CD4-positive, alpha-beta T cell (primary cell): ENCODE measurements at regions not wholly inside any gene's neighbourhood (a gene's known extent, or its start where the extent isn't known, plus 50 kb on each side); places are given as distances from the start of the nearest gene placed in this dataset.
"Not testable (repeated sequence)": the region's sequence is repeated elsewhere in the genome, so short reads cannot be mapped to it uniquely, and the experiment has no call there.

Source experiments
- ATAC-seq: fragments of 200-7000 bp; cut with Tn5 transposase; one replicate; pipeline ENCODE4 v1.10.0; 2022; ENCODE audit warnings: mild to moderate bottlenecking; ENCODE audit not compliant: poor library complexity
- CTCF ChIA-PET: fragments of 350-600 bp; sonication (Branson Sonifier 250); formaldehyde crosslinking; loops from one replicate; lab custom pipeline; 2021; ENCODE audit warnings: antibody characterized with exemption, inconsistent platforms; lab: Charles Lee
- POLR2A ChIA-PET: fragments of 350-600 bp; sonication (Branson Sonifier 250); formaldehyde crosslinking; loops from one replicate; lab custom pipeline; 2021; ENCODE audit warnings: antibody characterized with exemption, inconsistent platforms; lab: Charles Lee
- DNase-seq, 14 experiments: peaks; one replicate each; pipeline ENCODE4 v3.0.0-alpha.2; 2013 to 2020; ENCODE audit warnings: mixed read lengths in 2 of 14
- H3K27ac ChIP-seq, 2 donors: one replicate each; pipeline versions ENCODE4 v1.5.1 to v1.7.0; 2013; ENCODE audit warnings: low read length in 2 of 2, low read depth in 1 of 2, mild to moderate bottlenecking in 1 of 2
- H3K27me3 ChIP-seq, 2 experiments: 1 replicate in 1 of 2; 2 replicates in 1 of 2; pipeline versions ENCODE4 v1.6.1 to v1.7.0; 2013; ENCODE audit warnings: low read length in 2 of 2, control low read depth in 1 of 2, mild to moderate bottlenecking in 1 of 2, moderate library complexity in 1 of 2; ENCODE audit not compliant: insufficient read depth in 2 of 2, control insufficient read depth in 1 of 2
- H3K36me3 ChIP-seq: one replicate; pipeline ENCODE4 v1.6.1; 2013; ENCODE audit warnings: low read length, control low read depth; ENCODE audit not compliant: insufficient read depth
- H3K4me1 ChIP-seq: one replicate; pipeline ENCODE4 v1.6.1; 2013; ENCODE audit warnings: low read length, control low read depth; ENCODE audit not compliant: insufficient read depth
- H3K4me3 ChIP-seq: one replicate; pipeline ENCODE4 v1.5.1; 2013; ENCODE audit warnings: mild to moderate bottlenecking, low read length, moderate library complexity
- H3K9me3 ChIP-seq, 2 experiments: 1 replicate in 1 of 2; 2 replicates in 1 of 2; pipeline versions ENCODE4 v1.6.1 to v1.7.0; 2013; ENCODE audit warnings: low read length in 2 of 2, mild to moderate bottlenecking in 2 of 2, control low read depth in 1 of 2, moderate library complexity in 1 of 2; ENCODE audit not compliant: control insufficient read depth in 1 of 2, insufficient read depth in 1 of 2
- H3K27ac Mint-ChIP-seq: one replicate; pipeline ENCODE4 v1.8.0; 2020; ENCODE audit warnings: mixed read lengths
- H3K27me3 Mint-ChIP-seq: one replicate; pipeline ENCODE4 v1.8.0; 2021; ENCODE audit warnings: mixed read lengths
- H3K36me3 Mint-ChIP-seq: one replicate; pipeline ENCODE4 v1.8.0; 2021; ENCODE audit warnings: low read depth, mixed read lengths
- H3K4me1 Mint-ChIP-seq: one replicate; pipeline ENCODE4 v1.8.0; 2021; ENCODE audit warnings: low read depth, mixed read lengths
- H3K4me3 Mint-ChIP-seq: one replicate; pipeline ENCODE4 v1.8.0; 2020; ENCODE audit warnings: mild to moderate bottlenecking, mixed read lengths
- H3K9me3 Mint-ChIP-seq: one replicate; pipeline ENCODE4 v1.8.0; 2020; ENCODE audit warnings: mixed read lengths
- CTCF ChIP-seq: fragments of 200-600 bp; IDR thresholded peaks from one replicate; pipeline ENCODE4 v1.8.0; 2022; ENCODE audit warnings: antibody characterized with exemption, mild to moderate bottlenecking
- intact Hi-C, 2 experiments: fragments of 100-400 bp; cut with DNase I in 1 of 2; cut with micrococcal nuclease in 1 of 2; formaldehyde crosslinking; loops; one replicate each; pipeline versions ENCODE4 v1.15.1 to v1.9.0; 2023 to 2025; cut with DNase I, micrococcal nuclease

- no peak for DNase-seq
- H3K27me3 ChIP-seq = no peaks in the 10 kb centered on the region
- no peaks in the 10 kb centered on the region for H3K36me3 ChIP-seq
- intact Hi-C loops = no loop called here
- H3K4me3 Mint-ChIP-seq = no peak overlapping the region
- no peaks in the 10 kb centered on the region for H3K27me3 Mint-ChIP-seq
- H3K9me3 Mint-ChIP-seq = peaks cover 11% of the 10 kb centered on the region
- H3K27ac Mint-ChIP-seq = no peak overlapping the region
- no peak overlapping the region for H3K4me3 ChIP-seq
- H3K4me1 ChIP-seq = no peaks in the 10 kb centered on the region
- H3K27ac ChIP-seq = no peak overlapping the region
- no peak for TF ChIP-seq CTCF
- H3K9me3 ChIP-seq = peaks cover 0 to 10% of the 10 kb centered on the region in 2 experiments
- no peak for ATAC-seq
- H3K36me3 Mint-ChIP-seq = no peaks in the 10 kb centered on the region
- CTCF ChIA-PET = no interaction called here
- POLR2A ChIA-PET = no interaction called here
- H3K4me1 Mint-ChIP-seq = no peaks in the 10 kb centered on the region
Measured at GRCh38 chr3:26308454-26308853, 314.1 kb upstream of the LRRC3B start.

DNA sequence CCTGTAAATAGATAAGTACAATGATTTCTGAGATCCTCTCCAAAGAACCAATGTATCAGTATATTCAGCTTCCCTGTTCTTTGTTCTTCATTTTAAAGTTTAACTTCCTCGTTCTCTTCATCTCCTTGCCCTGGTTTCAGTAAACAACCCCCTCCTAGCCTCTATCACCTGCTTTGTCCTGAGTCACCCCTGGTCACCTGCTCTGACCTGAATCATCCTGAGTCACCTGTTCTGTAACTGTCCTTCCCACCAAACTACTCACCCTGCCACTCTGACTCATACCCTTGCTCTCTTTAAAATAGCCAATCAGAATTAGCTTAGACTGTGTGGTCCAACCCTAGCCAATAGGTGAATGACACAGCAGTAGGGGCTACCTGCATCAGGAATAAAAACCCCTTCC is 313.0 kb upstream of the LRRC3B start:
- H3K4me1 ChIP-seq, H3K36me3 Mint-ChIP-seq, POLR2A ChIA-PET, H3K4me3 ChIP-seq, DNase-seq, H3K4me1 Mint-ChIP-seq, H3K9me3 ChIP-seq, H3K27ac Mint-ChIP-seq, intact Hi-C loops, H3K27ac ChIP-seq, H3K27me3 ChIP-seq, ATAC-seq, H3K4me3 Mint-ChIP-seq, H3K27me3 Mint-ChIP-seq, CTCF ChIA-PET, H3K36me3 ChIP-seq: not testable (repeated sequence)
- peaks cover 11% of the 10 kb centered on the region for H3K9me3 Mint-ChIP-seq

- Mint-ChIP-seq H3K36me3 (no peaks in the 10 kb centered on the region), H3K27me3 (no peaks in the 10 kb centered on the region), H3K4me1 (no peaks in the 10 kb centered on the region), H3K27ac (no peak overlapping the region), H3K9me3 (peaks cover 15% of the 10 kb centered on the region), H3K4me3 (no peak overlapping the region)
- intact Hi-C loops = no loop called here
- Histone ChIP-seq H3K4me3 (no peak overlapping the region), H3K36me3 (no peaks in the 10 kb centered on the region), H3K27ac (no peak overlapping the region), H3K4me1 (no peaks in the 10 kb centered on the region), H3K9me3 (peaks cover 0 to 3% of the 10 kb centered on the region in 2 experiments), H3K27me3 (no peaks in the 10 kb centered on the region)
- ATAC-seq (no peak), DNase-seq (no peak)
- ChIA-PET CTCF (no interaction called here), POLR2A (no interaction called here)
- no peak for TF ChIP-seq CTCF
Measured at GRCh38 chr3:26312816-26313215, 309.8 kb upstream of the LRRC3B start.

GRCh38 chr3:26316472-26316871 is 306.1 kb upstream of the LRRC3B start:
- ATAC-seq = no peak
- intact Hi-C loops = no loop called here
- Histone ChIP-seq H3K36me3 (no peaks in the 10 kb centered on the region), H3K27ac (no peak overlapping the region), H3K4me3 (no peak overlapping the region), H3K4me1 (no peaks in the 10 kb centered on the region), H3K9me3 (peaks cover 0 to 3% of the 10 kb centered on the region in 2 experiments), H3K27me3 (no peaks in the 10 kb centered on the region)
- no peak overlapping the region for H3K27ac Mint-ChIP-seq
- no peak for DNase-seq
- H3K27me3 Mint-ChIP-seq = no peaks in the 10 kb centered on the region
- TF ChIP-seq CTCF = no peak
- H3K4me1 Mint-ChIP-seq = no peaks in the 10 kb centered on the region
- H3K36me3 Mint-ChIP-seq = no peaks in the 10 kb centered on the region
- CTCF ChIA-PET = no interaction called here
- POLR2A ChIA-PET = no interaction called here
- H3K9me3 Mint-ChIP-seq = peaks cover 8% of the 10 kb centered on the region
- no peak overlapping the region for H3K4me3 Mint-ChIP-seq

- H3K36me3 Mint-ChIP-seq, H3K27me3 Mint-ChIP-seq, H3K4me3 ChIP-seq, H3K9me3 ChIP-seq, H3K36me3 ChIP-seq, H3K27ac ChIP-seq, ATAC-seq, POLR2A ChIA-PET, H3K4me1 Mint-ChIP-seq, CTCF ChIA-PET, H3K4me1 ChIP-seq, DNase-seq, H3K4me3 Mint-ChIP-seq, intact Hi-C loops, H3K27ac Mint-ChIP-seq, H3K27me3 ChIP-seq: not testable (repeated sequence)
- peaks cover 24% of the 10 kb centered on the region for H3K9me3 Mint-ChIP-seq
Measured at GRCh38 chr3:26323741-26324140, 298.8 kb upstream of the LRRC3B start.
